ENCODE measurements at regions not wholly inside any gene's neighbourhood (a gene's known extent, or its start where the extent isn't known, plus 50 kb on each side); places are given as distances from the start of the nearest gene placed in this dataset.

DNA sequence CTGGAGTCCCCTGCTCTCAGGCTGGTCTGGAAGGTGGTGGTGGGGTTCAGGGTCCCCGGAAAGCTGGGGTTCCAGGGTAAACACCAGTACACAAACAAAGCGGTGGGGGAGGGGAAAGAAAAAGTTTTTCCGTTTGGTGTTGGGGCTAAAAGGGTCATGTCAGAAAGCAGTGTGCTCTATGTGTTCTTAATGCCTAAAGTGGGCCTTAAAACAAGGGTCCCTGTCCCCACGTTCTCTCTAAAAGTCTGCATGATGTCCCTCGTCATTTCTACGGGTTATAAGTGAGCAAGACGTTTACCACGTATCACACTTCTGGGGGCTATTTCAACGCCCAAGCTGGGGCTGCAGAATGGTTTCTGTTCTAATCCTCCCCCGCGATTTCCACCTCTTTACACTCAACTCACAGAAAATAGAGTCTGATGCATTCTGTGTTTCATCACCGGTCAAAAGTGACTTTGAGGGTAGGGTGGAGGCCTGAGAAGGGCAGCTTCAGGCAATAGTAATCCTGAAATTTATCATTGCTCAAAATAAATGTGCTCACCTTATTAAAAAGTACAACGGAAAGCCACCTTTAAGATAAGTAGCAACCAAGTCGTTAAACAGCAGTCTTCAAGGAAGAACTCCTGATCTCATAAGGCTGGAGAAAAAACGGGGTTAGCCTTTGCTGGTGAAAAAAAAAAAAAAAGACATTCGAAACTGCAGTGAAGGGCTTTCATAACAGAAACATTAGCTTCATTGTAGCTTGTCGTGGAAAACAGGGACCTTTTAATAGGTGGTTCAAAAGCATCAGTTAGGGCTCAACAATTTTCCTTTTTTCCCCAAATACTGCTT is 63.9 kb upstream of the PTGR2 start:
- Mint-ChIP-seq H3K27me3 (no peaks in the 10 kb centered on the region), H3K4me3 (peak overlapping the region; percentile 93 to 99 (median 97)), H3K27ac (peak overlapping the region; percentile 96 to 99 (median 98)), H3K36me3 (peaks cover 0 to 11% (median 0%) of the 10 kb centered on the region in 5 donors), H3K9me3 (no peaks in the 10 kb centered on the region), H3K4me1 (peaks cover 53 to 69% (median 58%) of the 10 kb centered on the region in 7 donors)
- intact Hi-C loops (cut with micrococcal nuclease), result loop anchor here (1.0 to 5.0 kb wide), 9 partner anchors 17 to 231 kb away; partner anchors contain the start of genes BBOF1 (in 1 of the 2), ENTPD5 (in 1 of the 2), PNMA1 (in 1 of the 2) and PTGR2 (in 1 of the 2)
- peak overlapping the region; percentile 82 for H3K4me3 ChIP-seq (ENCODE audit: low read length)
- POLR2A ChIA-PET, result interaction anchor here (0.6 to 8.0 kb wide), 13 partner anchors 10 to 1333 kb away, joined by 3 to 253 read pairs (median 4); partner anchors contain the start of genes PTGR2 and ZNF410
- H3K4me1 ChIP-seq (ENCODE audit: control insufficient read depth in 2 of 2, insufficient read depth in 2 of 2, low read length in 2 of 2), result peaks cover 41 to 45% of the 10 kb centered on the region in 2 donors
- H3K27ac ChIP-seq (ENCODE audit: low read depth, low read length), result peak overlapping the region; percentile 96
- peaks cover 0 to 10% (median 0%) of the 10 kb centered on the region in 3 experiments for H3K36me3 ChIP-seq (ENCODE audit: control insufficient read depth in 2 of 3, insufficient read depth in 3 of 3, low read length in 3 of 3)
- peak in 4 of 9 donors; percentile 18 to 60 (median 34) for DNase-seq
- H3K9me3 ChIP-seq (ENCODE audit: control insufficient read depth in 2 of 3, low read length in 3 of 3), result no peaks in the 10 kb centered on the region
- CTCF ChIA-PET, result interaction anchor here (0.7 to 2.9 kb wide), 9 partner anchors 9 to 156 kb away, joined by 3 to 23 read pairs (median 3); a partner anchor contains a TSS
- no peak for ATAC-seq
- no peaks in the 10 kb centered on the region for H3K27me3 ChIP-seq (ENCODE audit: control insufficient read depth in 2 of 2, insufficient read depth in 2 of 2, low read length in 2 of 2)

DNA sequence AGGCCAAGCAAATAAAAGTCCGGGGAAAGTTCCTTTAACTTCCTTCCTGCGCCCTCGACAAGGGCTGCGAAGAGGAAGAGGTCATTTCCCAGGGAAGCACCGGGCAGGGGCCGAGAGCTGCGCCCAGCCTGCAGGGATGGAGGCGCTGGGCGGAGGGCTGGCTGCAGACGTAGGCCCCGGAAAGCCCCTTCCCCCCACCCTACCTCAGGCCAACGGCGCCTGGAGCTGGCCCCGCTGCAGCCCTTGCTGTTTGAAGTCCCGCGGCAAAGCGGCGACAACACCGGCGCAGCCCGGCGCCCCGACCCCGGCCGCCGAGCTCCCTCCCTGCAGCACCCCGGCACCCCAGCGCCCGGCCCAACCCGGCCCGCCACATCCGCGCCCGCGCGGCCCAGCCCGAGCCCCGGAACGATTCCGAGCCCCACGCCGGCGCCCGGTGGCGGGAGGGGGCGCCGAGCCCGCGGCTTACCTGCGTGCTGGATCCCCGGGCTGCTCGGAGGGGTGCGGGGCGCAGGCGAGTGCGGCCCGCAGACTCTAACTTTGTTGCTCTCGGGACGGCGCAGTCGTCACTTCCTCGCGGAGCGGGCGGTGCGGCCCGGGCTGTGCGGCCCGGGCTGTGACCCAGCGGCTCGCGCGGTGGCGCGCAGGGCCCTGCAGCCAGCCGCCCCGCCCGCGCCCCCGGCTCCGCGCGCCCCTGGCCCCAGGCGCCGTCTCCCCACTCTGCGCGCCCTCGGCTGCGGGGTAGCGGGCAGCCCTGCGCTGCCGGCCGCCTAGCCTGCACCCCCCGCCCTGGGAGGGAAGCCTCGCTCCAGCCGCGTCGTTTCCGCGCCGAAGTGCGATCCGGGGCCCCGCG is 64.8 kb upstream of the PTGR2 start:
- CTCF ChIA-PET, result interaction anchor here (0.9 to 3.0 kb wide), 10 partner anchors 11 to 42 kb away, joined by 3 to 23 read pairs (median 12); a partner anchor contains a TSS
- Mint-ChIP-seq H3K9me3 (no peaks in the 10 kb centered on the region), H3K27ac (peak overlapping the region; percentile 96 to 99 (median 98)), H3K4me3 (peak overlapping the region; percentile 94 to 99 (median 97)), H3K36me3 (peaks cover 0 to 8% (median 0%) of the 10 kb centered on the region in 5 donors), H3K4me1 (peaks cover 50 to 73% (median 63%) of the 10 kb centered on the region in 7 donors), H3K27me3 (no peaks in the 10 kb centered on the region)
- Histone ChIP-seq H3K27ac (ENCODE audit: low read depth, low read length) (peak overlapping the region; percentile 96), H3K36me3 (ENCODE audit: control insufficient read depth in 2 of 3, insufficient read depth in 3 of 3, low read length in 3 of 3) (peaks cover 0 to 14% (median 0%) of the 10 kb centered on the region in 3 experiments), H3K4me3 (ENCODE audit: low read length) (peak overlapping the region; percentile 91), H3K27me3 (ENCODE audit: control insufficient read depth in 2 of 2, insufficient read depth in 2 of 2, low read length in 2 of 2) (no peaks in the 10 kb centered on the region), H3K4me1 (ENCODE audit: control insufficient read depth in 2 of 2, insufficient read depth in 2 of 2, low read length in 2 of 2) (peaks cover 45% of the 10 kb centered on the region in 2 donors), H3K9me3 (ENCODE audit: control insufficient read depth in 2 of 3, low read length in 3 of 3) (no peaks in the 10 kb centered on the region)
- ATAC-seq (peak; percentile 78), DNase-seq (peak; percentile 51 to 70 (median 63))
- intact Hi-C loops (cut with micrococcal nuclease), result loop anchor here (1.0 to 5.0 kb wide), 11 partner anchors 16 to 297 kb away; partner anchors contain the start of genes ALDH6A1 (in 1 of the 2), BBOF1 (in 1 of the 2), ENTPD5 (in 1 of the 2) and LIN52 (in 1 of the 2)
- POLR2A ChIA-PET, result interaction anchor here (0.6 to 8.0 kb wide), 14 partner anchors 12 to 100 kb away, joined by 3 to 253 read pairs (median 4); partner anchors contain the start of genes PTGR2 and ZNF410

DNA sequence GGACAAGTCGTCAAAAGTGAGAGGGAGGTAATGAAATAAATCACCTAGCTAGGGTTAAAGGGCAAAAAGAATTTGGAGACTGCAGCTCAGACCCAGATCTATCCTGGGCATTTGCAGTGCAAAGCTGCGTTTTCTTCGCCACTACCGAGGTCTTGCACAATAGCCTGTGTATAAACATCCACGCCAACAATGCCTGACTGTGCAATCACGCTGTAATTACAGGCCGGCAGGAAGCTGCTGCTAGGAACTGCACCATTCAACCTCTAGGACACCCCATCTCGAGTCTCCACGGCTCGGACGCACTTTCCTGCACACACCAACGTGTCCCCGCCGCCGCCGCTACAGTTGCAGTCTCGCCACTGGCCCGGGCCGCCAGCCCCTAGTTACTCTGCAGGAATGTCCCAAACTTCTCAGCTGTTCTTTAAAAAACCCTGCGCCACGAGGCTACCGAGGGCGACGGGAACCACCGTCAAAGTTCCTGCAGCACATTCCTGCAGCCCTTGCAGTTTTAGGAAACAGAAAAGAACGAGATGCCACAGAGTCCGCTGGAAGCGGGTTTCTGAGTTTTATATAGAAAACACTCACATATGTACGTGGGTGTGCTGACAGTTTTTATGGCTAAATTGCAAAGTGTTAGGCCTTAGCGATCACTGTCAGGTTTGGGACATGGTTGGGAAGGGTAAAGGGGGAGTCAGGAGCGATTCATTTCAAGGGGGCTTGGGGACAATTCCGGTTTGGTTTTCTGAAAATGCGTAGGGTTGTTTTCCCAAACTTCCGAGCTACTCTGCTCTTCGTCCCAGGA is 65.6 kb upstream of the PTGR2 start:
- ChIA-PET CTCF (interaction anchor here (0.9 to 3.0 kb wide), 11 partner anchors 10 to 57 kb away, joined by 3 to 23 read pairs (median 11); a partner anchor contains a TSS), POLR2A (interaction anchor here (0.7 to 8.0 kb wide), 12 partner anchors 11 to 77 kb away, joined by 3 to 253 read pairs (median 7); a partner anchor contains a TSS)
- Histone ChIP-seq H3K27ac (ENCODE audit: low read depth, low read length) (peak overlapping the region; percentile 96), H3K4me1 (ENCODE audit: control insufficient read depth in 2 of 2, insufficient read depth in 2 of 2, low read length in 2 of 2) (peaks cover 45% of the 10 kb centered on the region in 2 donors), H3K36me3 (ENCODE audit: control insufficient read depth in 2 of 3, insufficient read depth in 3 of 3, low read length in 3 of 3) (peaks cover 0 to 14% (median 0%) of the 10 kb centered on the region in 3 experiments), H3K9me3 (ENCODE audit: control insufficient read depth in 2 of 3, low read length in 3 of 3) (no peaks in the 10 kb centered on the region), H3K27me3 (ENCODE audit: control insufficient read depth in 2 of 2, insufficient read depth in 2 of 2, low read length in 2 of 2) (no peaks in the 10 kb centered on the region), H3K4me3 (ENCODE audit: low read length) (peak overlapping the region; percentile 91)
- no peaks in the 10 kb centered on the region for H3K9me3 Mint-ChIP-seq
- peak; percentile 74 for ATAC-seq
- peaks cover 0 to 8% (median 0%) of the 10 kb centered on the region in 5 donors for H3K36me3 Mint-ChIP-seq
- no peaks in the 10 kb centered on the region for H3K27me3 Mint-ChIP-seq
- H3K4me3 Mint-ChIP-seq, result peak overlapping the region; percentile 87 to 99 (median 97)
- DNase-seq, result peak; percentile 41 to 65 (median 60)
- intact Hi-C loops (cut with micrococcal nuclease), result loop anchor here (1.0 to 5.0 kb wide), 10 partner anchors 15 to 298 kb away; partner anchors contain the start of genes ALDH6A1 (in 1 of the 2), BBOF1 (in 1 of the 2), ENTPD5 (in 1 of the 2) and LIN52 (in 1 of the 2)
- peaks cover 50 to 74% (median 67%) of the 10 kb centered on the region in 7 donors for H3K4me1 Mint-ChIP-seq
- H3K27ac Mint-ChIP-seq, result peak overlapping the region; percentile 92 to 97 (median 94)

DNA sequence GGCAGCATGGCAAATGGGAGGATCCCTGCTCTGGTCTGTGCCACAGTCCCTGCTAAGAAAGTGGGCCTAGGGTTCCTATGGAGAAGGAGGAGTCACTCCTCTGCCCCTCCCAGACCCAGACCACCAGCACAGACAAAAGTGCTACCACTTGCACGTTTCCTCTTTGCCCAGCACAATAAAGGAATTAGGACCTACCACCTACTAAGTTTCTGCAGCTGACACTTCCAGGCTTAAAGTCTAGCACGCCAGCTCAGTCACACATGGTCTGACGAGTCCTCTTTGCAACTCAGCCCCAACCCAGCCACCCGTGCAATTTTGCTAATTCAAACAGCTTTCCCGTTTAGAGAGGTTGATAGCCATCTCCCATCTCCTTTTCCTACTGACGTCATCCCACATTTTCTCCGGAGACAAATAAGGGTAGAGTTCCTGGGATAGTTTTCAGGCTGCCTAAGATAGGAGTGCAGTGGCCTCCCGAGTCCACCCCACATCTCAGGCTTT is 66.2 kb upstream of the PTGR2 start:
- peaks cover 45% of the 10 kb centered on the region in 2 donors for H3K4me1 ChIP-seq (ENCODE audit: control insufficient read depth in 2 of 2, insufficient read depth in 2 of 2, low read length in 2 of 2)
- peak; percentile 28 for ATAC-seq
- CTCF ChIA-PET, result interaction anchor here (1.1 to 3.0 kb wide), 10 partner anchors 10 to 56 kb away, joined by 3 to 23 read pairs (median 12); a partner anchor contains a TSS

DNA sequence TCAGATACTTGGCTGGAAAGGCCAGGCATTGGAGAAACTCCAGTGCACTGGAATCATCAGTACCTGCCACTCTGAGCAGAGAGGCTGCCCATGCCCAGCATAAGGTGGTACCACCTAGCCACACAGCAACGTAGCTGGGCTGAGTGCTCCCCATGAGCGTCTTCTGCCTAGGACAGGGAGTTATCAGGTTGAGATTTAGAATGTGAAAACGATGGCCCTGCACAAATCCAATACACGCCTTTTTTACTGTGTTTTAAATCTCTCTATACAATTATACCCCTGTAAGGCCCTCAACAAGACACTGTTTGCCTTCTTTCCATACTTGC is 66.7 kb upstream of the PTGR2 start:
- no peaks in the 10 kb centered on the region for H3K27me3 ChIP-seq (ENCODE audit: control insufficient read depth in 2 of 2, insufficient read depth in 2 of 2, low read length in 2 of 2)
- no peak for ATAC-seq
- peak overlapping the region; percentile 92 to 97 (median 94) for H3K27ac Mint-ChIP-seq
- H3K27ac ChIP-seq (ENCODE audit: low read depth, low read length), result peak overlapping the region; percentile 96
- peaks cover 45% of the 10 kb centered on the region in 2 donors for H3K4me1 ChIP-seq (ENCODE audit: control insufficient read depth in 2 of 2, insufficient read depth in 2 of 2, low read length in 2 of 2)
- peak overlapping the region; percentile 87 to 99 (median 97) for H3K4me3 Mint-ChIP-seq
- H3K36me3 ChIP-seq (ENCODE audit: control insufficient read depth in 2 of 3, insufficient read depth in 3 of 3, low read length in 3 of 3), result peaks cover 0 to 17% (median 0%) of the 10 kb centered on the region in 3 experiments
- peaks cover 0 to 11% (median 0%) of the 10 kb centered on the region in 5 donors for H3K36me3 Mint-ChIP-seq
- H3K27me3 Mint-ChIP-seq, result no peaks in the 10 kb centered on the region
- DNase-seq, result no peak
- H3K4me1 Mint-ChIP-seq, result peaks cover 55 to 78% (median 74%) of the 10 kb centered on the region in 7 donors
- intact Hi-C loops (cut with micrococcal nuclease), result loop anchor here (1.0 to 5.0 kb wide), 3 partner anchors 10 to 73 kb away; partner anchors contain the start of gene PNMA1 (in 1 of the 2)
- no peaks in the 10 kb centered on the region for H3K9me3 Mint-ChIP-seq
- ChIA-PET POLR2A (interaction anchor here (0.6 to 8.0 kb wide), 9 partner anchors 10 to 58 kb away, joined by 3 to 253 read pairs (median 10); a partner anchor contains a TSS), CTCF (interaction anchor here (1.2 to 3.0 kb wide), 9 partner anchors 9 to 56 kb away, joined by 4 to 23 read pairs (median 12); a partner anchor contains a TSS)
- peak overlapping the region; percentile 91 for H3K4me3 ChIP-seq (ENCODE audit: low read length)
- no peaks in the 10 kb centered on the region for H3K9me3 ChIP-seq (ENCODE audit: control insufficient read depth in 2 of 3, low read length in 3 of 3)

More for the DNA sequence above, 66.2 kb upstream of the PTGR2 start:
- Mint-ChIP-seq H3K4me1 (peaks cover 54 to 77% (median 72%) of the 10 kb centered on the region in 7 donors), H3K36me3 (peaks cover 0 to 10% (median 0%) of the 10 kb centered on the region in 5 donors), H3K4me3 (peak overlapping the region; percentile 87 to 99 (median 97)), H3K27me3 (no peaks in the 10 kb centered on the region), H3K9me3 (no peaks in the 10 kb centered on the region), H3K27ac (peak overlapping the region; percentile 92 to 97 (median 94))
- no peaks in the 10 kb centered on the region for H3K27me3 ChIP-seq (ENCODE audit: control insufficient read depth in 2 of 2, insufficient read depth in 2 of 2, low read length in 2 of 2)
- POLR2A ChIA-PET, result interaction anchor here (0.6 to 8.0 kb wide), 12 partner anchors 11 to 78 kb away, joined by 3 to 253 read pairs (median 7); a partner anchor contains a TSS
- no peak for DNase-seq
- peaks cover 0 to 17% (median 0%) of the 10 kb centered on the region in 3 experiments for H3K36me3 ChIP-seq (ENCODE audit: control insufficient read depth in 2 of 3, insufficient read depth in 3 of 3, low read length in 3 of 3)
- H3K9me3 ChIP-seq (ENCODE audit: control insufficient read depth in 2 of 3, low read length in 3 of 3), result no peaks in the 10 kb centered on the region
- intact Hi-C loops (cut with micrococcal nuclease), result loop anchor here in 1 of 2 donors (5.0 kb wide), 1 partner anchor 73 kb away; the partner anchor contains the start of gene PNMA1
- H3K4me3 ChIP-seq (ENCODE audit: low read length), result peak overlapping the region; percentile 91
- peak overlapping the region; percentile 96 for H3K27ac ChIP-seq (ENCODE audit: low read depth, low read length)
